GM10266 (cell line): ENCODE measurements at regions not wholly inside any gene's neighbourhood (a gene's known extent, or its start where the extent isn't known, plus 50 kb on each side); places are given as distances from the start of the nearest gene placed in this dataset.
"Not testable (repeated sequence)": the region's sequence is repeated elsewhere in the genome, so short reads cannot be mapped to it uniquely, and the experiment has no call there.

Source experiments
- DNase-seq: peaks from one replicate; pipeline ENCODE4 v3.0.0; 2012; ENCODE audit errors: extremely low spot score
- CTCF ChIP-seq: IDR thresholded peaks from 2 replicates; pipeline ENCODE4 v1.5.1; 2012; ENCODE audit warnings: mild to moderate bottlenecking, low read depth; ENCODE audit not compliant: control insufficient read depth, insufficient read depth; ENCODE audit errors: missing control alignments

DNA sequence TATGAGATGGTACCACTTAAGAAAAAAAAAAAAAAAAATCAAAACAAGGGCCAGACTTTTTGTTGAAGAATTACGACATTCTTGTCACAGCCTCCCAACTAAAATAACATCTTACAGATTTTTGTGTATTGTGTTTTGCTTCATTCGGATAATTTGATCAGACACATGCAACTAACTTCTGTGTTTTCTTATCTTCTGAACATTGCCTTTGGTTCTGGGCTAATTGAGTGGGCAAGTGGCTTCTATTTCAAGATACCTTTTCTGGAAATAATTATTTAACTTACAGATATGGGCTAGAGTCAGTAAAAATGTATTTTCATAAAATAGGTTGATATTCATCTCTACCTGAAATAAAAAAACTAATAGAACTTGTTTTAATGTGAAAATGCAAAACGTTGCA lies 165.1 kb downstream of the ANKRD7 start:
- DNase-seq: no peak
- no peak for TF ChIP-seq CTCF

DNA sequence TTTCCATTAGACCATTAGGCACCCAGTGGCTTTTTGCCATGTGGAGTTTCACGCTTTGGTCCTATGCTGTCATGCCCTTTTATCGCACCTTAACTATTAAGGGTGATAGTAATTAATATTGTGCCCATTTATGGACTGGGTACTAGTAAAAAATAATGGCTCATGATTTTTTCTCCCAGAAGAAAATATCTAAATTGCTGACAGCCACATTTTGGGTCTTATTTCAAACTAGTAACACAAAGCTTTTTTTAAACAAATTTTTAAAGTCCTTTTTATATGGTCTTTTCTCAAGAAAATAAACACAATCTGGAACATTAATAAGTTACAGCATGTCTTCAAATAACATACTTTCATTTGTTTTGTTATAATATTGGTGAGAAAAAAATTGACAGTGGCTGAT lies 179.7 kb downstream of the ANKRD7 start:
- no peak for TF ChIP-seq CTCF
- no peak for DNase-seq

DNA sequence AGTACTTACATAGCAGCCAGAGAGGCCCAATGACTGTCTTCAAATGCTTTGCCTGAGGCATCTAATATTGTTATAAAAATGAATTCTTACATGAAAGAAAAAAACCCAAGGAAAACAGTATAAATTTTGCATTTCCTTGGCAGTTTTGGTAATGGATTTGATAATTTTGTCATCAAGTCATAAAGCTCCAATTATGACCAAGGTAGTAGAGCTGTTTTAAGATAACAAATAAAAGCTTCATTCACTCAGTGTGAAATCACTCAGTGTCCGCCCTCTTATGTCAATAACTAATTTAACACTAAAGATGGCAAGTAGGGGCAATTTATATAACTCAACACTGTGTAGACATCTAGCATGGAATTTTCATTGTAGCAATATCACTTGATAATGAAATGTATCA lies 193.9 kb downstream of the ANKRD7 start:
- DNase-seq: no peak
- TF ChIP-seq CTCF: no peak

GRCh38 chr7:118420888-118421287 lies 196.4 kb downstream of the ANKRD7 start:
- no peak for DNase-seq
- no peak for TF ChIP-seq CTCF

- no peak for DNase-seq
- TF ChIP-seq CTCF: no peak
Measured at GRCh38 chr7:118429141-118429540, 204.6 kb downstream of the ANKRD7 start.

DNA sequence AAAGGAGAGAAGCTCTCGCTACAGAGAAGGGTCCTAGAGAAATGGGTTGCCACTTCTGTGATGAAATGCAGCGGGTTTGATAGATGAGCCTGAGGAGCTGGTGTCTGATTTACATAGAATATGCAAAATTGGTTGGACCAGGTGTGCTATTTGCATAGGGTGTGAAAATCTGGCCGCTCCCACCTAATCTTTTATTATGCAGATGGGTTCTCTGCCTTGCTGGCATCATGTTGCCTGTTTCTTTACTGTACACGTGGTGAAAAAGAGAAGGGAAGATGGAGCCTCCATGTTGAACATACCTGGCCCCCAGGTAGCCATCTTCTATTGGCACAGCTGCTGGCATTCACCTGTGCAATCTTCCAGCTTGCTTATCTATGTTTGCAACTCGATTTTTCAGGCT lies 212.2 kb downstream of the ANKRD7 start:
- TF ChIP-seq CTCF: no peak
- DNase-seq: no peak

DNA sequence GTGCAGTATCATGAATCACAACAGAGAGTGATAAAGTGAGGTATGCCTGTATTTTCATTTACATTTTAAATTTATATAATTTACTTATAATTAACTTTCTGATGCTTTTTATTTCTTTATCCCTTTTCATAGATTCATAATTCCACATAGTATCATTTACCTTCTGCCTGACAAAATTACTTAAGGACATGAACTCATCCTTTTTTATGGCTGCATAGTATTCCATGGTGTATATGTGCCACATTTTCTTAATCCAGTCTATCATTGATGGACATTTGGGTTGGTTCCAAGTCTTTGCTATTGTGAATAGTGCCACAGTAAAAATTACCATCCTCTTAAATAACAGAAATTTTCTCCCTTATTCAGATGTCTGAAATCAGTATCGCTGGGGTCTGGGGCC lies 224.5 kb downstream of the ANKRD7 start:
- not testable (repeated sequence) for DNase-seq

DNA sequence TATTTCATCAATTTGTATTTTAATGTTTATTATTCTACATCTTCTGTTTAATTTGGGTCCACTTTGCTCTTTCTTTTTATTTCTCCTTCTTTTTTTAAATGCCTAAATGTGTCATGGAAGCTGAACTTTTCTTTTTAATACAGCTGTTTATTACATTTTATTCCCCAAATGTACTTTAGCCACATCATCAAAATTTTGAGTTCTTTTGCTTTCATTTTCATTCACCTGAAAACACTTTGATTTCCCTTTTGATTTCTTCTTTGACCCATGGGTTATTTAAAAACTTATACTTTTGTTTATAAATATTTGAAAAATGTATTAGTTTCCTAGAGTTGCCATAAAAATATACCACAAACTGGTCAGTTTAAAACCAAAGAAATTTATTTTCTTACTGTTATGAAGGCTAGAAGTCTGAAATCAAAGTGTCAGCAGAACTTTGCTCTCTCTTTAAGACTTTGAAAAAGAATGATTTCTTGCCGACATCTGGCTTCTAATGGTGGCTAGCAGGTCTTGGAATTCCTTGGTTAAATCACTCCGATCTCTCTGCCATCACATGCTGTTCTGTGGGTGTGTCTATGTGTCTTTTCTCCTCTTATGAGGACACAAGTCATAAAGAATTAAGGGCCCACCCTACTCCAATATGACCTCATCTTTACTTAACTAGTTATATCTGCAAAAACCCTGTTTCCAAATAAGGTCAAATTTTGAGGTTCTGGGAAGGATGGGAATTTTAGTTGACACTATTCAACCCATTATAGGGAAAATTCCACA lies 225.5 kb downstream of the ANKRD7 start:
- no peak for TF ChIP-seq CTCF
- DNase-seq: no peak
